ENCODE measurements at regions not wholly inside any gene's neighbourhood (a gene's known extent, or its start where the extent isn't known, plus 50 kb on each side); places are given as distances from the start of the nearest gene placed in this dataset.

DNA sequence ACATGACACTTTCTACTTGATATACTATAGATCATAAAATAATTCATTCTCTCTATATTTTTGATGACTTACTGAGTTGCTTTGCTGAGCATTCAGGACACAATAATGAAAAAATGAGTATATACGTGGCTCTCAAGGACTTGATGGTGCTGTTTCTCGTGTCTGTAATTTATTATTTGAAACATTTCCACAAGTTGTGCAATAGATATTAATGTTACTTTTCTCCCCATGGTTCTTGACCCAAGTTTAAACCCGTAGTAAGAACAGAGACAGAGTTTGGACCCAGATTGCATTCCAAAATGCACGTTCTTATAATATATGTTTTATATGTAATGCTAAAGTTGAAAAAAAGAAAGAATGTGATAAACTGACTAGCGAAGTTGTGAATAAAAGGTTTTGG is 94.2 kb upstream of the FAM3C start:
- TF ChIP-seq POLR2AphosphoS5 (IDR thresholded peaks at IDR 0.05; ENCODE audit: low read depth, low read length) (no peak), POLR2A (IDR thresholded peaks at IDR 0.05; ENCODE audit: low read depth, low read length) (no peak), TAF1 (IDR thresholded peaks at IDR 0.05; ENCODE audit: low read depth, low read length) (no peak), SPI1 (IDR thresholded peaks at IDR 0.05; ENCODE audit: low read depth, low read length) (no peak), PAX5 (IDR thresholded peaks at IDR 0.05; ENCODE audit: insufficient read depth, low read length, severe bottlenecking) (no peak), POU2F2 (IDR thresholded peaks at IDR 0.05; ENCODE audit: low read depth, low read length) (no peak)

Measured in GM12891 (cell line).